ENCODE measurements at regions not wholly inside any gene's neighbourhood (a gene's known extent, or its start where the extent isn't known, plus 50 kb on each side); places are given as distances from the start of the nearest gene placed in this dataset.

- no peak for DNase-seq (ENCODE audit: low spot score)
- in situ Hi-C loops (cut with MboI; ENCODE audit: low pct_unique_long_range_greater_than_20kb, low sequenced_read_pairs, unreplicated experiment): no loop called here
- no peak for TF ChIP-seq CTCF (IDR thresholded peaks at IDR 0.05; ENCODE audit: extremely low read depth, insufficient read depth, missing control alignments)
These were observed 247.0 kb downstream of the TFCP2L1 start for GRCh38 chr2:121038031-121038430.

- TF ChIP-seq CTCF (IDR thresholded peaks at IDR 0.05; ENCODE audit: extremely low read depth, insufficient read depth, missing control alignments): no peak
- in situ Hi-C loops (cut with MboI; ENCODE audit: low pct_unique_long_range_greater_than_20kb, low sequenced_read_pairs, unreplicated experiment): no loop called here
- no peak for DNase-seq (ENCODE audit: low spot score)
These were observed 246.6 kb downstream of the TFCP2L1 start for GRCh38 chr2:121038431-121038830.

GRCh38 chr2:121038891-121039616, 245.9 kb downstream of the TFCP2L1 start:
- DNase-seq (ENCODE audit: low spot score): no peak
- in situ Hi-C loops (cut with MboI; ENCODE audit: low pct_unique_long_range_greater_than_20kb, low sequenced_read_pairs, unreplicated experiment): no loop called here
- no peak for TF ChIP-seq CTCF (IDR thresholded peaks at IDR 0.05; ENCODE audit: extremely low read depth, insufficient read depth, missing control alignments)

GRCh38 chr2:121039679-121040078, 245.3 kb downstream of the TFCP2L1 start:
- DNase-seq (ENCODE audit: low spot score): no peak
- TF ChIP-seq CTCF (IDR thresholded peaks at IDR 0.05; ENCODE audit: extremely low read depth, insufficient read depth, missing control alignments): no peak
- in situ Hi-C loops (cut with MboI; ENCODE audit: low pct_unique_long_range_greater_than_20kb, low sequenced_read_pairs, unreplicated experiment): no loop called here

GRCh38 chr2:121041516-121041915, 243.5 kb downstream of the TFCP2L1 start:
- no peak for TF ChIP-seq CTCF (IDR thresholded peaks at IDR 0.05; ENCODE audit: extremely low read depth, insufficient read depth, missing control alignments)
- in situ Hi-C loops (cut with MboI; ENCODE audit: low pct_unique_long_range_greater_than_20kb, low sequenced_read_pairs, unreplicated experiment): no loop called here
- no peak for DNase-seq (ENCODE audit: low spot score)

GRCh38 chr2:121043061-121043826, 241.8 kb downstream of the TFCP2L1 start:
- no peak for TF ChIP-seq CTCF (IDR thresholded peaks at IDR 0.05; ENCODE audit: extremely low read depth, insufficient read depth, missing control alignments)
- DNase-seq (ENCODE audit: low spot score): no peak
- in situ Hi-C loops (cut with MboI; ENCODE audit: low pct_unique_long_range_greater_than_20kb, low sequenced_read_pairs, unreplicated experiment): no loop called here
